Tibial artery (tissue), 4 donors: ENCODE measurements at regions not wholly inside any gene's neighbourhood (a gene's known extent, or its start where the extent isn't known, plus 50 kb on each side); places are given as distances from the start of the nearest gene placed in this dataset.

Experiments used
- DNase-seq, 2 donors: peaks; one replicate each; pipeline ENCODE4 v3.0.0-alpha.2; 2019
- H3K27ac ChIP-seq, 2 donors: fragments of 200-600 bp; sonication (generic) in 1 of 2; 1 replicate in 1 of 2; 2 replicates in 1 of 2; pipeline ENCODE4 v1.5.1; 2018 to 2019; ENCODE audit warnings: mild to moderate bottlenecking in 1 of 2
- H3K27me3 ChIP-seq, 2 donors: fragments of 200-600 bp; sonication (generic) in 1 of 2; one replicate each; pipeline versions ENCODE4 v1.5.1 to v1.6.0; 2016 to 2019
- H3K36me3 ChIP-seq, 3 donors: fragments of 200-600 bp; sonication (generic) in 2 of 3; one replicate each; pipeline ENCODE4 v1.5.1; 2016 to 2019; ENCODE audit warnings: mild to moderate bottlenecking in 2 of 3
- H3K4me1 ChIP-seq, 4 donors: fragments of 200-600 bp; sonication (generic) in 2 of 4; 1 replicate in 3 of 4; 2 replicates in 1 of 4; pipeline ENCODE4 v1.5.1; 2016 to 2019
- H3K4me3 ChIP-seq, 2 donors: fragments of 200-600 bp; sonication (generic) in 1 of 2; 1 replicate in 1 of 2; 2 replicates in 1 of 2; pipeline ENCODE4 v1.5.1; 2018 to 2019; ENCODE audit warnings: mild to moderate bottlenecking in 2 of 2
- H3K9me3 ChIP-seq, 3 donors: fragments of 200-600 bp; sonication (generic) in 1 of 3; one replicate each; pipeline ENCODE4 v1.5.1; 2016 to 2019
- intact Hi-C: fragments of 100-400 bp; cut with DNase I; formaldehyde crosslinking; loops from one replicate; pipeline ENCODE4 v1.15.0; 2023; ENCODE audit warnings: low total_unique reads
- TF ChIP-seq, protein P1 (sequence below), 2 experiments: fragments of 200-600 bp in 1 of 2; fragments of 450-650 bp in 1 of 2; IDR thresholded peaks; one replicate each; pipeline ENCODE4 v1.5.1; 2017 to 2019; ENCODE audit warnings: antibody characterized with exemption in 2 of 2, mild to moderate bottlenecking in 1 of 2, moderate library complexity in 1 of 2

DNA sequence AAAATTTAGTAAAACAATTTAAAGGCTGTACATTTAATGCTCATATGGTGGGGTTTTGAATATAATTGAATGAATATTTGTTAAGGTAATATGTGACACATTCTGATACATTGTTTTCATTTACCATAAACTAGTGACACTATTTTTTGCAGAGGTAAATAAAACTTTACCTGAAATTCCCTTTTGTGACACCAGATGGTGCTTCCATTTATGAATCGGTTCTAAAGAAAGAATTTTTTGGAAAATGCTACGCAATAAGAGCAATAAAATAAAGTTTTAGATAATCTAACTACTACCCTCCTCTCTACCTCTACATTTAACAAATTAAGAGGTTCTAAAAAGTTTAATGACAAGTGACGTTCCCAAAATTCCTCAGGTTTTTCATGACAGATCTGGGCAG, 448.9 kb downstream of the MAGEB5 start:
- H3K9me3 ChIP-seq = no peaks in the 10 kb centered on the region
- H3K4me3 ChIP-seq = no peak overlapping the region
- TF ChIP-seq, protein P1, sequence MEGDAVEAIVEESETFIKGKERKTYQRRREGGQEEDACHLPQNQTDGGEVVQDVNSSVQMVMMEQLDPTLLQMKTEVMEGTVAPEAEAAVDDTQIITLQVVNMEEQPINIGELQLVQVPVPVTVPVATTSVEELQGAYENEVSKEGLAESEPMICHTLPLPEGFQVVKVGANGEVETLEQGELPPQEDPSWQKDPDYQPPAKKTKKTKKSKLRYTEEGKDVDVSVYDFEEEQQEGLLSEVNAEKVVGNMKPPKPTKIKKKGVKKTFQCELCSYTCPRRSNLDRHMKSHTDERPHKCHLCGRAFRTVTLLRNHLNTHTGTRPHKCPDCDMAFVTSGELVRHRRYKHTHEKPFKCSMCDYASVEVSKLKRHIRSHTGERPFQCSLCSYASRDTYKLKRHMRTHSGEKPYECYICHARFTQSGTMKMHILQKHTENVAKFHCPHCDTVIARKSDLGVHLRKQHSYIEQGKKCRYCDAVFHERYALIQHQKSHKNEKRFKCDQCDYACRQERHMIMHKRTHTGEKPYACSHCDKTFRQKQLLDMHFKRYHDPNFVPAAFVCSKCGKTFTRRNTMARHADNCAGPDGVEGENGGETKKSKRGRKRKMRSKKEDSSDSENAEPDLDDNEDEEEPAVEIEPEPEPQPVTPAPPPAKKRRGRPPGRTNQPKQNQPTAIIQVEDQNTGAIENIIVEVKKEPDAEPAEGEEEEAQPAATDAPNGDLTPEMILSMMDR (IDR thresholded peaks at IDR 0.05) = no peak
- no peak for DNase-seq
- no peaks in the 10 kb centered on the region for H3K4me1 ChIP-seq
- no peaks in the 10 kb centered on the region for H3K27me3 ChIP-seq
- no peak overlapping the region for H3K27ac ChIP-seq
- intact Hi-C loops = no loop called here
- no peaks in the 10 kb centered on the region for H3K36me3 ChIP-seq

DNA sequence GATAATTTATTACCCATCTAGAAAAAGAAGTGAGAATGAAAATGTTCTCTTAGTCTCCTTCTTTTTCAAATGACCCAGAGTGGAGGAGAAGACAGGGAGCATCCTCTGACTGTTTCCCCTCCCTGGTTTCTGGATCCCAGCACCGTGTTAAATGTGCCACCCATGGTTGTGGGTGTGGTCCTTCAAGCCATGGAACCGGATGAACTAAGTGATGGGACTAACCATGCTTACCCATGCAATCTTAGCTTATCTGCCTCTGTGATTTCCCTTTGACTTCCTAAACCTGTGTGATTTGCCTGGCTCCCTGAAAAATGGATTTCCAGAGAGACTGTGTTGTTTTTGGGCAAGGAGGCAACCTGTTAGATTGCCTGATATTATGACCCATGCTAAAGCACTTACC, 437.1 kb downstream of the MAGEB5 start:
- intact Hi-C loops = no loop called here
- no peaks in the 10 kb centered on the region for H3K27me3 ChIP-seq
- no peaks in the 10 kb centered on the region for H3K4me1 ChIP-seq
- no peak for DNase-seq
- H3K9me3 ChIP-seq = peaks cover 0 to 31% (median 24%) of the 10 kb centered on the region in 3 donors
- no peak overlapping the region for H3K27ac ChIP-seq
- H3K4me3 ChIP-seq = no peak overlapping the region
- H3K36me3 ChIP-seq = no peaks in the 10 kb centered on the region
- TF ChIP-seq, protein P1 (IDR thresholded peaks at IDR 0.05) = no peak

DNA sequence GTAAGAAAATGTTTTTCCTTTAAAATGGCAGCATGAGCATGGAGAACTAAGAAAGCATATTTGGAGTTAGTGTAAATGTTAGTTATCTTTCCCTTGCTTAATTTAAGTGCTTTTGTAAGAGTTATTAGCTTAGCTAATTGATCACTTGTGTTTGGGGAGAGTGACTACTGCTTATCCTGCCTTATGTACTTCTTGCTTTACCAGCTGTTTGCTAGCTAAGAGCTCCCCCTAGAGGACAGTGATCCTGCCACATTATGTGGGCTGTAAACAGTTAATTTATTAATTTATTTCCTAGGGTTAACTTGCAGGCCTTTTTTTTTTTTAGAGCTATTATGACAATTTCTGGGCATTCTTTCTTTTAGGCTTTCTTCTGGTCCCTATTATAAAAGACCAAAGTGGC, 435.8 kb downstream of the MAGEB5 start:
- TF ChIP-seq, protein P1 (IDR thresholded peaks at IDR 0.05) = no peak
- H3K27ac ChIP-seq = no peak overlapping the region
- DNase-seq = no peak
- no peaks in the 10 kb centered on the region for H3K27me3 ChIP-seq
- intact Hi-C loops = no loop called here
- H3K9me3 ChIP-seq = peaks cover 0 to 38% (median 24%) of the 10 kb centered on the region in 3 donors
- H3K4me3 ChIP-seq = no peak overlapping the region
- no peaks in the 10 kb centered on the region for H3K4me1 ChIP-seq
- no peaks in the 10 kb centered on the region for H3K36me3 ChIP-seq

DNA sequence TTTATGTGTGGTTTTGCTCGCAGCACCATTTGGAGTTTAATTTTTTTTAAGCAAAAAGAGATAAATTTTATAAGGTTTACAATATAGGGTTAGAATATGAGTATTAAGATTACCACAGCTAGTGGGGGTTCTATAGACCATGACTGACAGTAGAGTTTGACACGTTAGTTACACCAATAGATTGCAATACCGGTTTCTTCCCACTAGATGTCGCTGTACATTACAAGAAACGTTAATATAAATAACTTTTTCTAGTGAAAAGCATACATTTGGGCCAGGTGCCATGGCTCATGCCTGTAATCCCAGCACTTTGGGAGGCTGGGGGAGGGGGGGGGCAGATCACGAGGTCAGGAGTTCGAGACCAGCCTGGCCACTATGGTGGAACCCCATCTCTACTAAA, 433.6 kb downstream of the MAGEB5 start:
- TF ChIP-seq, protein P1 (IDR thresholded peaks at IDR 0.05) = no peak
- no peaks in the 10 kb centered on the region for H3K27me3 ChIP-seq
- H3K4me3 ChIP-seq = no peak overlapping the region
- H3K27ac ChIP-seq = no peak overlapping the region
- DNase-seq = no peak
- intact Hi-C loops = no loop called here
- no peaks in the 10 kb centered on the region for H3K4me1 ChIP-seq
- H3K36me3 ChIP-seq = no peaks in the 10 kb centered on the region
- peaks cover 0 to 40% (median 22%) of the 10 kb centered on the region in 3 donors for H3K9me3 ChIP-seq

DNA sequence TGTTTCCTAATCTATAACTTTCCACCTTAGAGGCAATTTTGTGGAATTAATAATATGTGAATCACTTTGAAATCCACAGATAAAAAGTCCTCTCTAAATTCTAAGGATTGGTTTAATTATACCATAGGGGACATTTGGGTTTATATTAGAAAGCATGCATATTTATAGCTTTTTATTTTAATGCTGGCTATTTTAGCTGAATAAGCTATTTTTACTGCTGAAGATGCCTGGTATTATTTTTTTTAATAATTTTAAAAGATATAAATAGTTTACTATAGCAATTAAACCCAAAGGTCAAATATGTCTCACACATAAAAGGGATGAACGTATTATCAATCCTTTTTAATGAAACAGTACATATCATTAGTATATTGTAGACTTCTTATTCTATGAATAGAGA, 415.4 kb downstream of the MAGEB5 start:
- TF ChIP-seq, protein P1 (IDR thresholded peaks at IDR 0.05) = no peak

DNA sequence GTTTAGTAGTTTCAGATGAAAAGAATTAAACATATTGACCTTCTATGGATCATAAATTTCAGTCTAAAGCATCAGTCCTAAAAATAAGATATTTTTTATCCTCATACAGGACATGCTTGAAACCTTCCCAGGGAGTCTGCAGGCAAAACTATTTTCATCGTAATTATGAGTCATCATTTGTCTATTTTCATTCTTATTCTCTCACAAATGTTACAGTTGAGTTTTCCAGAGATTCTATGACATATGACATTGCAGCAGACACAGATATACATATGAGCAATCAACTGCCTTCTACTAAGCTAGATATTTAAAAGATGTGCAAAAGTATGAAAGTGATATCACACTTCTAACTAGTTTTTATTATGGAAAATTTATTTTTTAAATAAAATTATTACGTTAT, 398.0 kb downstream of the MAGEB5 start:
- Histone ChIP-seq H3K4me1 (no peaks in the 10 kb centered on the region), H3K4me3 (no peak overlapping the region), H3K27ac (no peak overlapping the region), H3K9me3 (no peaks in the 10 kb centered on the region), H3K36me3 (no peaks in the 10 kb centered on the region), H3K27me3 (no peaks in the 10 kb centered on the region)
- DNase-seq = no peak
- TF ChIP-seq, protein P1 (IDR thresholded peaks at IDR 0.05) = no peak
- intact Hi-C loops = no loop called here

More for the DNA sequence above, 415.4 kb downstream of the MAGEB5 start:
- no peaks in the 10 kb centered on the region for H3K9me3 ChIP-seq
- no peak overlapping the region for H3K27ac ChIP-seq
- intact Hi-C loops = no loop called here
- H3K27me3 ChIP-seq = no peaks in the 10 kb centered on the region
- H3K36me3 ChIP-seq = no peaks in the 10 kb centered on the region
- H3K4me3 ChIP-seq = no peak overlapping the region
- H3K4me1 ChIP-seq = no peaks in the 10 kb centered on the region
- no peak for DNase-seq
